ENCODE measurements at regions not wholly inside any gene's neighbourhood (a gene's known extent, or its start where the extent isn't known, plus 50 kb on each side); places are given as distances from the start of the nearest gene placed in this dataset.
"Not testable (repeated sequence)": the region's sequence is repeated elsewhere in the genome, so short reads cannot be mapped to it uniquely, and the experiment has no call there.

DNA sequence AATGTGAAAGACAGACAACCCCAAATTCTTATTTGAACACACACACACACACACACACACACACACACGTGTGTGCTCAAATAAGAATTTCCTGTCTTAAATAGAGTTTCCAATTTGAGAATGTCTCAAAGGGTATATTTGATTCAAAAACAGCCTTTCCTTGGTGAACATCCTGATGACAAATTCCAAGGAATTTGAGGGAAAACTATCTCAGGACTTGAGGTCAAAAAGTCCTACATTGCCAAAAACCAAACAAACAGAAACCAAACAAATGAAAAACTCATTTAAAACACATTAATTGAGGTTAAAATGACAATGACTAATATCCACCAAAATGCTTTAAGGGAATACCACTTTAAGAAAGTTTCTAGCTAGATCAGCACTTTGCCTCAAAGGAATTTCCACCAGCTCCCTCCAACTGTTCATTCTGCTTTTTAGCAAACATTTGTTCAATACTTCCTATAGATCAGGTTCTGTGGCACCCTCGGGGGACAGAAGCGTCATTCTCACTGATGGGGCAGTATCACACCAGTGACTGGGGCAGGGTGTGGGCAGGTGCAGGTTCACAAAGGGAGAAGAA is 232.1 kb upstream of the TRIB2 start:
- DNase-seq, result no peak

DNA sequence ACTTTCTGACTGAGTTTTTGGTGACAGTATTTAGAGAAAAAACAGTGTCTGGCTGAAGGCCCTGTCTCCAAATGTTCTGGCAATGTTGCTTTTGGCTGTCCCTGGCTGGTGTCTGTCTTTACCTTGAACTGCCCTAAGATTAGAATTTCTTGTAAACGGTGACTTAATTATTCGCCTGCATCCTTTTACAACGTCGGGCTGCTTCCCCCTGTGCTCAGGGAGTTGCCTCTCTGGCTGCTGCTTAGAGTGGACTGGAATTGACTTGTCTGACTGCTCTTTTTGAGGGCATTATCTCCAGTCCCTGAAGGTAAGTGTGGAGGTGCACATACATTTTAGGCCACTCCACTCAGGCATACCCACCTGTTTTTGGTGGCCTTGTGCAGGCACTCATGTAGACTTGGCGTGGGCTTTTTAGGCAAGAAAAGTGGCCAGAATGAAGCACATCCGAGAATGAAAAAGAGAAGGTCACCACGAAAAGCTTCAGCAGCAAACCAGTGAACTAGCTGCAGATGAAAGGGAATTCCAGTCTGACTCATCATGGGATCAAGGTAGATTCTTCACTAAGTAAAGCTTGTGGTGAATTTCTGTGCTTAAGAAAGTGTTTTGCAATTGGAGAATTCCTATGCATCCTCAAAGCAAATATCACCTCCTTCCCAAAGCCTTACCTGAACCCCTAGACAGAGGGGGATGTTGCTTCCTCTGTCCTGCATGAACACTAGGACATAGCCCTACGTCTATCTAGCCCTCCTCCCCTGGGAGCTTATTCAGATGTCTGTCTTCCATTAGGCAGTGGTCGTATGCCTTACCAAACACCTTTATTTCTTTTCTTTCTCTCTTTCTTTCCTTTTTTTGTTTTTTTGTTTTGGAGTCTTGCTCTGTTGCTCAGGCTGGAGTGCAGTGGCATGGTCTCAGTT is 230.3 kb upstream of the TRIB2 start:
- DNase-seq, result no peak

DNA sequence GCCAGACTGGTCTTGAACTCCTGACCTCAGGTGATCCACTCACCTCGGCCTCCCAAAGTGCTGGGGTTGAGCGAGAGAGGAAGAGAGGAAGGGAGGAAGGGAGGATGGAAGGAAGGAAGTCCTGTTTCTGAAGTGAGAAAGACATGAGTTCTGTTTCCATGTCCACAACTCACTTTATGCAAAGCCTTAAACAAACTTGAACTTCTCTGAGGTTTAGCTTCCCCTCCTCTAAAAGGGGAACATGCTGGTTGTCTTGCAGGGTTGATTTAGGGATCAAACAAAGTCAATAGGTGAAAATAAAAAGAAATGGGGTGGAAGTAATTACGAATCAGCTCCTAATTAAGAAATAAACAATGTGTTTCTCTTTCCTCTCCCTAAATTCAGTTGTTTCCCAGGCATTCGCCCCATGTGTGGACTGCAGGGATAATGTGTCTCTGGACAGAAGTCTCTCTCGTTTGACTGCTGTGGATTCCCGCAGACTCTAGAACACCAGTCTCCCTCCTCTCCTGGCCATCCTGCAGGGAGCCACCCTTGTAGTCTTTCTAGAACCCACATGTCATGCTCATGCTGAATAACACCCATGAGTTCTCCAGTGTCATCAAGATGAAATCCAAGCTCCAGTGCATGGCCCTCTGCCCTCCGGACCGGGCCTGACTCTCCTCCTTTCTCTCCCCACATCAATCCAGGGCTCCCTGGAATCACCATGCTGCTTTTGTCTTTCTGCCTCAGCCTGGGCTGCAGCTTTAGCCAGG is 229.3 kb upstream of the TRIB2 start:
- no peak for DNase-seq

DNA sequence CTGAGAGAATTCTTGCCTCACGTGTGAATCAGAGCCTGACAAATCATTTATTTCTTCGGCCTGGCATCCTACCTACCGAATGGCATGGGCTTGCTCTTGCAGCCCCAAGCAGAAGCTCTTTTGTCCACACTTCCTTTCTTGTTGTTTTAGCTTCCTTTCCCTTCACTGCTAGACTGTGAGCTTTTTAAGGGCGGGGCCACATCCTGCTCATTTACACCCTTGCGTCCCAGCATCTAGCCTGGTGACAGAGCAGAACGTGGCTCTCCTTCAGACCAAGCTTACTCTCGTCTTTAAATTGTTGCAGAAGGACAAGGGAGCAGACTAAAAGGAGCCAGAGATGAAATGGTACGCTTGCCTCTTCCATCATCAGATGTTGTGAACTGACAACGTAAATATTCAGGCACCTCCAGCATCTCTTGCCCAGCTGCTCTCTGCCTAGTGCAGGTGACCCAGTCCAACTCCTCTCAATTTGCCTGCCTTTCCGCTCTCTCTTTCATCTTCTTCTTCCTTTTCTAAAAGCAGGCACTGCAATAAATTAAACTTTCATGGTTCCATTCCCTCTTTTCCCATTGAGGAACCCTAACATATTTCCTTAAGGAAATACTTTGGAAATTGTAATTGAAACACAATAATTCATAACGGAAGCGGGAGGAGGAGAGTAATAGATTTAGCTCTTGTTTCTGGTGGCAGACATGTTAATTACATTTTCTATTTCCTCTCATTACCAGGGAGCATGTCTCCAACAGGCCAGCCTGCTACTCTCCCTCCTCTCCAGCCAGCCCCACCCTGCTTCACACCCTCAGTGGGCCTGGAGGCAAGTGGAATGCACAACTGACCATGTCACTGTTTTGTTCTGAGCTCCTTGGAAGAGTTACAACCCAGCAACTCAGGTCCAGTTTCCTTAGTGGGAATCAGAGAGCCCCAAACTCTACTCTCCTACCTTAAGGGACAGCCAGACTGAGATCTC is 228.1 kb upstream of the TRIB2 start:
- peak; percentile 41 to 48 for DNase-seq

DNA sequence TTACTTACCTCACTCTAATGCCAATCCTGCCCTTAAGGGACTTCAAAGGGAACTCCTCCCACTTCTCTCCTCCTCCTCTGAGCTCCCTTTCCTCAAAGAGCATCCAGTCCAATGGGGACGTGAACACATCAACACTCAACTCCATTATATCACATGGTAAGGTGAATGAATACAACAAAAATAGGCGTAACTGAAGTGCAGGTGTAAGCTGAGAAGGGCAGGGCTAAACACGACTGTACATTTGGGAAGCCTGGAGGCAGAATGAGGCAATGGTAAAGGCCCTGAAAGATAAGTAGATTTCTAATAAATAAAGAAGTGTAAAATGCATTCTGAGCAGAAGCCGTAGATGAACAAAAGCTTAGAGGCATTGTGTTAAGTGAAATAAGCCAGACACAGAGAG is 226.1 kb upstream of the TRIB2 start:
- DNase-seq, result no peak

DNA sequence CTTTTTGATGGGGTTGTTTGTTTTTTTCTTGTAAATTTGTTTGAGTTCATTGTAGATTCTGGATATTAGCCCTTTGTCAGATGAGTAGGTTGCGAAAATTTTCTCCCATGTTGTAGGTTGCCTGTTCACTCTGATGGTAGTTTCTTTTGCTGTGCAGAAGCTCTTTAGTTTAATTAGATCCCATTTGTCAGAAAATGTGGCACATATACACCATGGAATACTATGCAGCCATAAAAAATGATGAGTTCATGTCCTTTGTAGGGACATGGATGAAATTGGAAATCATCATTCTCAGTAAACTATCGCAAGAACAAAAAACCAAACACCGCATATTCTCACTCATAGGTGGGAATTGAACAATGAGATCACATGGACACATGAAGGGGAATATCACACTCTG is 224.4 kb upstream of the TRIB2 start:
- DNase-seq, result not testable (repeated sequence)

DNA sequence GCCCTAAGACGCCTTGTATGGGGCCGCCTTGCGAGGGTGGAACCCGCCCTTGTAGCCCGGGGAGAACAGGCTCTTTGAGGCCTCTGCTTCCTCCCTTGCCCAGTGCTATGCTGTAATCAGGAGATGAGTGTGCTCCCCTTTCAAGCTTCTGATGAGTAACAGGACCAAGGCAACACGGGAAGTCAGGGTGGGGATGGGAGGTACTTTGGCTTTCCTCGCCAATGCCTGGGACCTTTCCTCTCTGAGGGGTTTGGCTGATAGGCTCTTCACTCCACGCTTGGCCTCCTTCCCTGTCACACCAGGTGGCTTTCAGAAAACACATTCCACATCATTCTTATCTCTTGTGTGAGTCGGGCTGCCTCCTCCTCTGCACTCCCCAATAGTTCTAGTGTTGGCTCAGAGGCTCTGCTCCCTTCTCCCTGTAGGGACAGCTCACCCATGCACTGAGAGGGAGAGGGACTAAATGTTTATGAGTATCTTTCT is 223.7 kb upstream of the TRIB2 start:
- DNase-seq, result peak; percentile 53 to 63

DNA sequence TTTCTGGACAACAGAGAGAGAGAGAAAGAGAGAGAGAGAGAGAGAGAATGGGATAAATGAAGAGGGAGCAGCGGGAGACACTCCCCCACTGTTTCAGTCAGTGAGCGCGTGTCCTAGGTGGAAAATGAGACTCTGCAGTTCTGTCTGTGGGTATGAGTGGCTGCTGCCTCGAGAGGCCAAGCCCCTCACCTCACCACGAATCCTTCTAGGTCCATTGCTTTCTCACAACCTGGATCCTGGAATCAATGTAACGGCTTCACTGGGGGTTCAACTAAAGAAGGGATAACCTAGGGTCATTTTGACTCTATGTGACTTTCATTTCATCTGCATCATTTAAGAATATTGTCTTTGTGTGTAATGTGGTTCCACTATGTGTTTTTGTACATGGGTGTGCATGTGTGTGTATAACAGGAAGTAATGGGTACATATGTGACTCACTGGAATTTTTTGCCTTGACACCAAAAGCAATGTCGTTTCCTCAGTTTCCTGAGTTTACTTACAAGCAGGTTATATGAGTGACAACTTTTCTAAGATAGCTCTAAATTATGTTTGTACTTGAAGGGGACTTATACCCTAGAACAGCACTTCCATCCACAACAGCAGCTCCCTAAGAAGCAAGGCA is 221.4 kb upstream of the TRIB2 start:
- DNase-seq, result no peak

DNA sequence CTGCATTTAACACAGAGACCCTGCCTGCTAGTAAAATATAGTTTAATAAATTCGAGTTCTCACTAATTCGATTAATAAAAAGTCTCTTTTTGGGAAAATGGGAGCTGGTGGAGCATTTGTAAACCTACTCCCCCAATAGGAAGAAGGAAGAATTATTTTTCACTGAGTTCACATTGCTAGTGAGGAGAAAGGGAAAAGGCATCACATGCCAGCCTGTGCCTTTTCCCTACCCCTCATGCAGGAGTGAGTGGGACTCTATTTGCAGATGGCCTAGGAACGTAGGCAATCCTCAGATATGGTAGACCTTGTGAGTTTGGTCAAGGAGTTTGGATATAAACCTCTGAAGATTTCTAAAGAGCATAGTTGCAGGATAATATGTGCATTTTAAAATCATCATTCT is 218.4 kb upstream of the TRIB2 start:
- no peak for DNase-seq

DNA sequence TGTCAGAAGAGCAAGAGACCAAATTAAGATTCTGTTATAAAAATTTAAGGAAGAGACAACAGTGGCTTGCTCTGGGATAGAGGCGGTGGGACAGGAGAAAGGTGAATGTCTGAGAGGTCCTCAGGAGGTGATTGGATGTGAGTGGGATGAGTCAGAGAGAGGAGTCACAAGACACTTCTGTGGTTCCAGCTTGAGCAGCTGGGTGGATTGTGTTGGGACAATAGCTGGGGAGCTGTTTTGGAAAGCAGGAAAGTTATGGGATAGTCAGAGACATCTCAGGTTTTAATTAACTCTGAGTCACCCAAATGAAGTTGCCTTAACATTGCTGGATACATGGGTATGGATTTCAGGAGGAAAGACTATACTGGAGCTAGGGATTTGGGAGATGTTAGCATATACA is 218.0 kb upstream of the TRIB2 start:
- DNase-seq, result no peak

DNA sequence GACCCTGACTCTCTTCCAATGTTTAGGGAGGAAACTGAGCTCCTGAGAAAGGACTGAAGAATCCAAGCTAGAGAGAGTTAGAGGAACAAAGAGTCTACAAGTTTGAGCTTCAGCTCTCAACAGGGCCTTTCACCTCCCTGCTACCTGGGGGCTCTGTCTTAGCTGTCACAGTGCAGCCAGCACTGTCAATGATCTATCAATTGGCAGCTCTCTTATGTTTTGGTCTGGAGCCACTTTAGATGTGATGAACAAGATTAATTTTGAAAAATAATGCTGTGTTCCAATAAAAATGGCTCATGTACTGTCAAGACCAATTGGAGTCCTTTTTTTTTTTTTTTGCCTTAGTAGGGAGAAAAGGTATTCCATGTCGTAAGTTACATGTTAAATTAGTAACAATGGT is 215.8 kb upstream of the TRIB2 start:
- DNase-seq, result no peak

DNA sequence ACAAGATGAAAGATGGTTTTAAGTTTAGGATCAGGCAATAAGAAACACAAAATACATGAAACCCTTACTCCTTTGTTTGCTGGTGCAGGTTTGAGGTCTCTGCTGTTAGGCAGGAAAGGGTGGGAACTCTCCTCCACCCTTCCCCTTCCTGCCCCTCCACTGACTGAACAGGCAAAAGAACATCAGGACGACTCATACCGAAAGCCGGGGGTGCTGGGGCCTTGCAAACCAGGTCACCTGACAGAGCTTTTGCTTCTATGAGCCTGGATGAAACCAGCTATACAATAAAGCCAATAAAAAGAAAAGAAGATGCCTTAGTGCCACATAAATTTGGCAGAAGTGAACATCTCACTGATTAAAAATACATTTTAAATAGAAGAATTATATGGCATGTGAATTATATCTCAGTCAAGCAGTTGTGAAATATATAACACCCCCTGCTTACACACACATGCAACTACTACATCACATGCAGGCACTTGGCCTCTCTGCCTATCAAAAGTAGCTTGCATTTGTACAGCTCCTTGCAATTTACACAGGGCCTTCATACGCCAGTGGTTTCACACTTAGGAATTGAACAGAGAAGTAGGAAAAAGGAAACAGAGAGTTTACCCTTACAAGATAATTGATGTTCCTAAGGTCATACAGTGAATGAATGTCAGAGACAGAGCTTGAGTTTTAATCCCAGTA is 215.1 kb upstream of the TRIB2 start:
- DNase-seq, result peak; percentile 71 to 74

DNA sequence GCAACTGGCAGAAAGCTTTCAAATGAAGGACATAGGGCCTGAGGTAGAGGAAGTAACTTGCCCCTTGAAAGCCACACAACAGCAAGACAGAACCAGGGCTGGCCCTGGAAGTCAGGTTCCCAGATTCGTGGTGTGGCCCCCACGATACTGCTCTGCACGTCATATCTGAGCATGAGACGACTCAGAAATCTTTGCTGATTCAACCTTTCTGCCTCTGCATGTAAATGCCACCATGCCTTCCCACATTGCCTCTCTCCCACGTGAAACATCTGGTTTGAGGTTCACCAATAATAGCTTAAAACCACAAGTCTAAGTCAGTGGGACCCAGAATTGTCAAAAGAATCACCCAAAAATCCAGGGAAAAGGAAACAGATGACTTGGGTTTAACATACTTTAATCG is 214.0 kb upstream of the TRIB2 start:
- peak; percentile 59 to 63 for DNase-seq

DNA sequence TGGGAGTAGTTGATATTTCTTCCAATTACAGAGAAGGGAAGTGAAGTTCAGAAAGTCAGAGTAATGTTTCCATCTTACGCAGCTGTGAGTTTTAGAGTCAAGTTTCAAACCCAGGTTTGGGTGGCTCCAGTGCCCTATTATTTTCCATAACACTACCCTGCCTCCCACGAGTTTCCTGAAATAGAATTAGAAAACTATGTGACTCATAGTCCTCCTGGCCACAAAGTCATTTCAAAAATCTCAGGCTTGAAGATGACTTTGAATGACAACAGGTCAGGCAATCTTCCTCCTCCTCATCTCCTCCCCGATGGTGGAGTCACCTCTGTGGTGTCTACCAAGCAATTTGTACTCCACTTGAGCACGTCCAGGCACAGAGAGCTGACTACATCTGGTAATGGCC is 212.3 kb upstream of the TRIB2 start:
- peak; percentile 41 to 49 for DNase-seq

DNA sequence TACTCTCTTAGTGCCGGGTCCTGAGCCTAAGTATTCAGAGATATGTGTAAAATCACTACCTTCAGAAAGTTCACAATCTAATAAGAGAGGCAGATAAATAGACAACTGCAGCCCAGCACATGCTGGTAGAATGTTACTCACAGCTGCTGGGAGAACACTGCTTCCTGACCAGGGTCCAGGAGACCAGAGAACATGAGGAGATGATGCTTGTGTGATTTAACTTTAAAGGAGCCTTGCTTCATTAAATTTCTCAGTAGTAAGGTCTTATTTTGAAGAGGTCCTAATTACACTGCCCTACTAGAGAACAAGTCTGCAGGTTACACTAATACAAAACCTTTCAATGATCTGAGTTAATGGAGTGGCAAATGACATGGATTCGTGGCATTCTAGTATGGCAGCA is 209.9 kb upstream of the TRIB2 start:
- DNase-seq, result no peak

DNA sequence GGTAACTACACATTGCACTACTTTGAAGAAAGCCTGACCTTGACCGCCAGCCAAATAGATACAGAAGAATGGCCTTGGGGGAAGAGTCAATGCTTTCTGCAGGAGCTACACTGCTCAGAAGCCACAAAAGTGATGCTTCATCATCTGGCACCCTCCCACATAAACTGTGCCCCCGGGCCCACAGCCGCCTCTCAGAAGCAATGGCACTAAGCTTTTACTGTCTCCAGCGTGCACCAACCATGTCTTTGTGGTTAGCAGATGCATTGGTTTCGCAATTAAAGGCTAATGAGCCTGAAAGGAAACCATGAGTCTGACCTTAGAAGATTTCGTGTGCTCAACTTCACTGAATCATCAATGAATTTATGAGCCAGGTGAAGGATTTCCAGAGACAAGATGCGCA is 209.4 kb upstream of the TRIB2 start:
- peak; percentile 79 to 84 for DNase-seq

DNA sequence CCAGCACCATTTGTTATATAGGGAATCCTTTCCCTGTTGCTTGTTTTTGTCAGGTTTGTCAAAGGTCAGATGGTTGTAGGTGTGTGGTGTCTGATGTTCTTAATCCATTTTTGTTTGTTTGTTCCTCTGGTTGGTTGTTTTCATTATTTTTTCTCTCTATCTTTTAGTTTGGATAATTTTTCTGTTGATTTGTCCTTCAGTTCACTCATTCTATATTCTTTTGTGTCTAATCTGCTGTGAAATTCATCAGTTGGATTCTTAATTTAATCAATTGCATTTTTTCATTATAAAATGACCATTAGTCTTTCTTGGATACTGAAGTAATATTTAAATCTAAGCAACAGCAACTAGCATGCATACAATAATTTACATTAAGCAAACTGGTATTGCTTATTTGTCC is 206.7 kb upstream of the TRIB2 start:
- no peak for DNase-seq

DNA sequence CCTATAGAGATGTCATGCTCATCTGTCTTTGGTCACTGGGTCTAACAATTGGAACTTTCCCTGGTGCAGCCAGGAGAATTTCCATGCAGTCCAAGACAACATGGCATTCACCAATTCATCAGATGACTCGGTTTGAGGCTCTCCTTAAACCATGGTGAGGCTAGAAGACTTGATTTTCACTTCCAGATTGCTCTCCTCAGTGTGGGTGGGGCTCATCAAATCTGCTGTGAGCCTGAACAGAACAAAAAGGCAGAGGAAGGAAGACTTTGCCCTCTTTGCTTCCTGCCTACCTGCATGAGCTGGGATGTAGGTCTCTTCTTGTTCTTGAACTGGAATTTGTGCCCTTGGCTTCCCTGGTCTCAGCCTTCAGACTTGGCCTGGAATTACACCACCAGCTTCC is 203.4 kb upstream of the TRIB2 start:
- no peak for DNase-seq

DNA sequence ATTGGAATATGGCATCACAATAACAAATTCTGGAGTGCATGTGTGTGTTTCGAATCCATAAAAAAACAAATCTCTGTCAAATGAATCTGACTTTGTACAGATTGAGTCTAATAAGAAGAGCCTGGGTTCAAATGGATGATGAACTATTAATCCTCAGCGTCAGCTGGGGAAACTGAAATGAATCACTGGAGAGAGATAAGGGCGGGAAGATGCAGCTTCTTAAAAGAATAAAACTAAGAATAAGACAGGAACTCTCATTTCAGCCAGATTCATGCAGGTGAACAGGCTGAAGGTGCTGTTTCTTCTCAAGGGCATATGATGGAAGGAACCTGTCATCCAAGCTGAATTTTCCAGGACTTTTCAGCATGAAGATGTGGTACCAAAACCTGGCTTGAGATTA is 202.6 kb upstream of the TRIB2 start:
- no peak for DNase-seq

DNA sequence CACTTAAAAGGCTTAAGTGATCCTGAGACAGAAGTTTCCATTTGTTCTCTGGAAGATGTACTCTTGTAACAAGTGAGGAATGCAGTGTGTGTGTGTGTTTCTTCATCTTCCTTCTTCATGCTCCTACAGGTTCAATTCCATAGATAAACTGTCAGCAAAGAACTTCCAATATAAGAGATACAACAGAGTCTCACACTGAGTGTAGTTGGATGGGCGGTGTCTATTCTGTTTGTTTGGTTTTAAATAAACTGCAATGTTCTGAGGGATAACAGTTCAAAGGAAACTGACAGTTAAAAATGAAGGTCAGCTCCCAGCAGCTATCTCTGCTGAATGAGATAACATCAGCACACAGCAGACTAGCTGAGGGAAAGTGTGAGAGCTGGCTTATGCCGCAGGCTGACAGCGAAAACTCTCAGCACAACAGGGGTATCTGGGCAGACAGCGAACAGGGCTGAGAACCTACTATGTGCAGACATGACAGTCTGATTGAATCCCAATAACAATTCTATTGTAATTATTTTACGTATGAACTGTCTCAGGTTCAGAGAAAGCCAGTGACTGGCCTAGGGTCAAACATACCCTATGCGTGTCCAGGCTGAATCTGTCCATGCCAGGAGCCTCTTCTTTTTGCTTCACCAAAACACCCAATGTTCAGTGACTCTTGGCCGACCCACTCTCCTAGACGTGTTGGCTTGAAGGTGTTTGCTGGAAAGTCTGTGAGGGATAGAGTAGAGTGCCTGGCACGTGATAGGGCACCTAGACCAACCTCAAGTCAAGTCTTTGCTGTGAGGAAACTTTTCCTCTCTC is 201.9 kb upstream of the TRIB2 start:
- DNase-seq, result peak in 1 of 2 donors; percentile 52

DNA sequence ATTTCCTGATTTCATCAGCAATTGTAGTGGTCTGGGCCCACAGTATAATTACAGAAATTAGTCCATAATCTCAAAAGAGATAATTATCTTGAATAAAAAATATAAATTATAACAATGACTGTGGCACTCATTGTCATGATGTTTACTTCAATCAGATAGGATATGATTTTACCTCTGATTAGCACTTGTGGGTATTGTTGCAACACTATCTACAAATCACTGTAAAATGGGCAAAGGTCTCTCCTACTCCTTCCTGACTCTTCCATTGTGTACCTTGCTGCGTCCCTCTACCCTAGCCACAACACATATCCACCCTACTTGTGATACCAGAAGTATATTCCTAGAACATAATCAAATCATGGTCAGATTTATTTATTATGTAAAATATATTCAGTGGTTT is 200.9 kb upstream of the TRIB2 start:
- DNase-seq, result no peak
